ENCODE measurements at regions not wholly inside any gene's neighbourhood (a gene's known extent, or its start where the extent isn't known, plus 50 kb on each side); places are given as distances from the start of the nearest gene placed in this dataset.

DNA sequence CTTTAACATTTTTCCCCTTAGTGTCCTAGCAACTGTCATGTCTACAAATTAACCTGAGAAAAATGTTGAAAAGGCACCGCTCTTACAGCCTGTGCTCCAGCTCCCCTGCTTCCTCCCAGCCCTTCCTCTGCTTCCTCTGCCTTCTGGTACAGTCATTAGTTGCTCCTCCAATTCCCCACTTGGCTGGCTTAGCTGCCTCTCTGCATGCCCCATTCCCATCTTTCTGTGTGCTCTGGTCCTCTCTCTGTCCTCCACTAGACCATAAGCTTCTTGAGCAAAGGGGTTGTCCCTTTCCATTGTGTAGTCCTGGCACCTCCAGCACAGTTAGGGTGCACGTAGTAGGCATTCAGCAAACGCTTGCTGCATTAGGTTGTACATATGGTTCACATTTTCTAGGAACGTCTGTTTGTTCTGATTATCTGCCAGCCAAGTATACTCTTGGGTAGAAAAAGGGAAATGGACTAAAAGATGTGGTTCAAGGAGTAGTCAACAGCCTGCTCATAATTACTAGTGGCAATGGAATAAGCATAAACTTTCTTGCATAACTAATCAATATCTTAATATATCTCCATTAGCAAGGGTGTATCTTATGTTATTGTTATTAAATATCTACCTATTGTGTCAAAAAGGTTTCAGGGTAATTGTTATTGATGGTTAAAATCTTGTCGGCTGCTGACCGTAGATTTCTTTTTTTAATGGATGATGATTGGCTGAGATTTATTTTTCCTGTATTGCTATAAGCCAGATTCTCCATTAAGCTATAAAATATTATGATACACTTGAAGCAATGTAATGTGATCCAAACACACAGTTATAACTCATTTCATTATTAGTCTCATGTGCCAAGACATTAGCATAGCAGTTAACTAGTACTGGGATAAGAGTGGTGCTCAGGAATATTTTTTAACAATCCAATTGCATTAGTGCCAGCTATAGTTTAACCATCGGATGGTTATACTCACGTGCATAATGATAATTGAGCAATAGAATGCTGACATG lies 340.1 kb downstream of the SLC4A3 start:
- Mint-ChIP-seq H3K27ac (no peak overlapping the region), H3K36me3 (ENCODE audit: low read depth) (no peaks in the 10 kb centered on the region), H3K27me3 (no peaks in the 10 kb centered on the region), H3K4me3 (no peak overlapping the region), H3K4me1 (ENCODE audit: low read depth) (no peaks in the 10 kb centered on the region), H3K9me3 (no peaks in the 10 kb centered on the region)
- no peak for DNase-seq

GRCh38 chr2:219968685-219969345 lies 341.4 kb downstream of the SLC4A3 start:
- H3K27ac Mint-ChIP-seq = no peak overlapping the region
- H3K4me1 Mint-ChIP-seq (ENCODE audit: low read depth) = no peaks in the 10 kb centered on the region
- H3K27me3 Mint-ChIP-seq = no peaks in the 10 kb centered on the region
- no peak overlapping the region for H3K4me3 Mint-ChIP-seq
- no peak for DNase-seq
- H3K9me3 Mint-ChIP-seq = no peaks in the 10 kb centered on the region
- H3K36me3 Mint-ChIP-seq (ENCODE audit: low read depth) = no peaks in the 10 kb centered on the region

GRCh38 chr2:219969508-219969907 lies 342.1 kb downstream of the SLC4A3 start:
- no peak for DNase-seq
- H3K36me3 Mint-ChIP-seq (ENCODE audit: low read depth) = no peaks in the 10 kb centered on the region

GRCh38 chr2:219973136-219973535 lies 345.7 kb downstream of the SLC4A3 start:
- DNase-seq = no peak
- H3K36me3 Mint-ChIP-seq (ENCODE audit: low read depth) = no peaks in the 10 kb centered on the region
- no peaks in the 10 kb centered on the region for H3K27me3 Mint-ChIP-seq
- no peak overlapping the region for H3K4me3 Mint-ChIP-seq
- H3K9me3 Mint-ChIP-seq = no peaks in the 10 kb centered on the region
- no peaks in the 10 kb centered on the region for H3K4me1 Mint-ChIP-seq (ENCODE audit: low read depth)
- H3K27ac Mint-ChIP-seq = no peak overlapping the region

More at GRCh38 chr2:219969508-219969907, 342.1 kb downstream of the SLC4A3 start:
- Mint-ChIP-seq H3K27me3 (no peaks in the 10 kb centered on the region), H3K4me1 (ENCODE audit: low read depth) (no peaks in the 10 kb centered on the region), H3K27ac (no peak overlapping the region), H3K4me3 (no peak overlapping the region), H3K9me3 (no peaks in the 10 kb centered on the region)

GRCh38 chr2:219976871-219977270 lies 349.4 kb downstream of the SLC4A3 start:
- Mint-ChIP-seq H3K9me3 (no peaks in the 10 kb centered on the region), H3K27me3 (no peaks in the 10 kb centered on the region), H3K36me3 (ENCODE audit: low read depth) (no peaks in the 10 kb centered on the region), H3K4me1 (ENCODE audit: low read depth) (no peaks in the 10 kb centered on the region), H3K4me3 (no peak overlapping the region), H3K27ac (no peak overlapping the region)
- DNase-seq = no peak

- Mint-ChIP-seq H3K4me1 (ENCODE audit: low read depth) (no peaks in the 10 kb centered on the region), H3K27me3 (no peaks in the 10 kb centered on the region), H3K36me3 (ENCODE audit: low read depth) (no peaks in the 10 kb centered on the region), H3K27ac (no peak overlapping the region), H3K9me3 (no peaks in the 10 kb centered on the region), H3K4me3 (no peak overlapping the region)
- DNase-seq = no peak
Observed at GRCh38 chr2:219980638-219981037, 353.2 kb downstream of the SLC4A3 start.

GRCh38 chr2:219983836-219984235 lies 356.4 kb downstream of the SLC4A3 start:
- no peak overlapping the region for H3K27ac Mint-ChIP-seq
- H3K4me3 Mint-ChIP-seq = no peak overlapping the region
- H3K27me3 Mint-ChIP-seq = no peaks in the 10 kb centered on the region
- H3K4me1 Mint-ChIP-seq (ENCODE audit: low read depth) = no peaks in the 10 kb centered on the region
- DNase-seq = no peak
- H3K36me3 Mint-ChIP-seq (ENCODE audit: low read depth) = no peaks in the 10 kb centered on the region
- no peaks in the 10 kb centered on the region for H3K9me3 Mint-ChIP-seq

GRCh38 chr2:219985017-219985416 lies 357.6 kb downstream of the SLC4A3 start:
- no peaks in the 10 kb centered on the region for H3K9me3 Mint-ChIP-seq
- H3K27me3 Mint-ChIP-seq = no peaks in the 10 kb centered on the region
- no peaks in the 10 kb centered on the region for H3K4me1 Mint-ChIP-seq (ENCODE audit: low read depth)
- H3K27ac Mint-ChIP-seq = no peak overlapping the region
- no peaks in the 10 kb centered on the region for H3K36me3 Mint-ChIP-seq (ENCODE audit: low read depth)
- H3K4me3 Mint-ChIP-seq = no peak overlapping the region
- DNase-seq = no peak

GRCh38 chr2:219987830-219988229 lies 360.4 kb downstream of the SLC4A3 start:
- H3K27ac Mint-ChIP-seq = no peak overlapping the region
- H3K4me3 Mint-ChIP-seq = no peak overlapping the region
- H3K9me3 Mint-ChIP-seq = no peaks in the 10 kb centered on the region
- no peak for DNase-seq
- H3K27me3 Mint-ChIP-seq = peaks cover 4% of the 10 kb centered on the region
- no peaks in the 10 kb centered on the region for H3K36me3 Mint-ChIP-seq (ENCODE audit: low read depth)
- no peaks in the 10 kb centered on the region for H3K4me1 Mint-ChIP-seq (ENCODE audit: low read depth)

DNA sequence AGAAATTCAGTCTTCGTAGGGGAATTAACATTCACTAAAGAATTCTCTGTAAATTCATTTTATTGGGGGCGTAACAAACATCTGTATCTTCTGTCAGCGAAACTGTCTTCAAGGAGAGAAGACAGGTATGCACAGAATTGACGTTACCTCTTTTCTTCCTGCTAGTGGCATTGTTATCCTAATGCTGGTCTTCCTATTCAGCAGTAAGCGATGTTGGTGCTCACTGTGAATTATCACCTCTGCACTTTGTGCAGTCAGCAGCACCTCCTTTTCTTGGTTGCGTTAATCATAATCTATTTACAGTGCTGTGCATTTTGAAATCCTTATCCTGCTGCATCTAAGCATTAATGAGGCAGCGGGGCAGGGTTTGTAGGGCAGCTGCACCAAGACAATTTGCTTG lies 362.3 kb downstream of the SLC4A3 start:
- DNase-seq = no peak
- peaks cover 4% of the 10 kb centered on the region for H3K27me3 Mint-ChIP-seq
- H3K9me3 Mint-ChIP-seq = no peaks in the 10 kb centered on the region
- H3K36me3 Mint-ChIP-seq (ENCODE audit: low read depth) = no peaks in the 10 kb centered on the region
- H3K4me1 Mint-ChIP-seq (ENCODE audit: low read depth) = no peaks in the 10 kb centered on the region
- no peak overlapping the region for H3K27ac Mint-ChIP-seq
- no peak overlapping the region for H3K4me3 Mint-ChIP-seq

- Mint-ChIP-seq H3K4me3 (no peak overlapping the region), H3K27me3 (peaks cover 4% of the 10 kb centered on the region), H3K27ac (no peak overlapping the region), H3K36me3 (ENCODE audit: low read depth) (no peaks in the 10 kb centered on the region), H3K9me3 (no peaks in the 10 kb centered on the region), H3K4me1 (ENCODE audit: low read depth) (no peaks in the 10 kb centered on the region)
- DNase-seq = no peak
Observed at GRCh38 chr2:219991116-219991515, 363.7 kb downstream of the SLC4A3 start.

DNA sequence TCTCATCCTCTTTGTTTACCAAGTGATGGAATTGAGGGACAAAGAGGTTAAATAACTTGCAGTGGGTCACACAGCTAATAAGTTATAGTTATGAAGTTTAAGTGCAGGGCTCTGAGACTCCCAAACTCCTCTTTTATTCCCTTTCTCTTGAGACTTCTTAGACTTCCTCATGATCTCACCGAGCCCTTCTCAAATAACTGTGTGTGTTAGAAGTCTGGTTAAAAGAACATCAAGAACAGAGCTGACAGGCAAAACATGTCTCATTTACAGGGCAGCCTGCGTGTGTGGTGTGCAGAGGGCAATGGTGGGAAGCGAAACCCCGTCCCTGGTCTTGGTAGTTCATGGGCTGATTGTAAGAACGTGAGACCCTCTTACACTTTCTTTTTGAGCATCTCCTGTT lies 368.0 kb downstream of the SLC4A3 start:
- no peaks in the 10 kb centered on the region for H3K4me1 Mint-ChIP-seq (ENCODE audit: low read depth)
- peaks cover 4% of the 10 kb centered on the region for H3K27me3 Mint-ChIP-seq
- no peak overlapping the region for H3K4me3 Mint-ChIP-seq
- H3K36me3 Mint-ChIP-seq (ENCODE audit: low read depth) = no peaks in the 10 kb centered on the region
- no peak overlapping the region for H3K27ac Mint-ChIP-seq
- H3K9me3 Mint-ChIP-seq = no peaks in the 10 kb centered on the region
- no peak for DNase-seq

GRCh38 chr2:219995991-219996765 lies 368.7 kb downstream of the SLC4A3 start:
- Mint-ChIP-seq H3K4me1 (ENCODE audit: low read depth) (no peaks in the 10 kb centered on the region), H3K9me3 (no peaks in the 10 kb centered on the region), H3K36me3 (ENCODE audit: low read depth) (no peaks in the 10 kb centered on the region), H3K4me3 (no peak overlapping the region), H3K27ac (no peak overlapping the region), H3K27me3 (peaks cover 2% of the 10 kb centered on the region)
- no peak for DNase-seq

- Mint-ChIP-seq H3K27me3 (no peaks in the 10 kb centered on the region), H3K9me3 (no peaks in the 10 kb centered on the region), H3K27ac (no peak overlapping the region), H3K36me3 (ENCODE audit: low read depth) (no peaks in the 10 kb centered on the region), H3K4me3 (no peak overlapping the region), H3K4me1 (ENCODE audit: low read depth) (no peaks in the 10 kb centered on the region)
- no peak for DNase-seq
Observed at GRCh38 chr2:219997341-219997851, 370.0 kb downstream of the SLC4A3 start.

All from activated T-cell treated with anti-CD3 and anti-CD28 coated beads, Interleukin-2, amount 50 U/mL, for 24 hours (primary cell).